Thoracic aorta (tissue), 2 donors: ENCODE measurements at regions not wholly inside any gene's neighbourhood (a gene's known extent, or its start where the extent isn't known, plus 50 kb on each side); places are given as distances from the start of the nearest gene placed in this dataset.

Source experiments
- ATAC-seq: fragments of 150-250 bp; one replicate; pipeline ENCODE4 v1.8.0; 2017; ENCODE audit warnings: low read depth; ENCODE audit not compliant: insufficient number of reproducible peaks, low FRiP score
- DNase-seq: peaks from one replicate; pipeline ENCODE4 v3.0.0-alpha.2; 2020; ENCODE audit warnings: low spot score
- H3K27ac ChIP-seq, 2 donors: fragments of 200-600 bp; sonication (generic); 1 replicate in 1 of 2; 2 replicates in 1 of 2; pipeline ENCODE4 v1.5.1; 2016; ENCODE audit warnings: mild to moderate bottlenecking in 2 of 2, moderate library complexity in 2 of 2
- H3K27me3 ChIP-seq: fragments of 200-600 bp; sonication (generic); replicated peaks from 2 replicates; pipeline ENCODE4 v1.6.0; 2016; ENCODE audit warnings: mild to moderate bottlenecking; ENCODE audit not compliant: insufficient read depth
- H3K36me3 ChIP-seq: fragments of 200-600 bp; sonication (generic); one replicate; pipeline ENCODE4 v1.5.1; 2016
- H3K4me1 ChIP-seq, 2 donors: fragments of 200-600 bp; sonication (generic); 1 replicate in 1 of 2; 2 replicates in 1 of 2; pipeline versions ENCODE4 v1.5.1 to v1.6.0; 2016; ENCODE audit warnings: low read depth in 2 of 2, mild to moderate bottlenecking in 1 of 2; ENCODE audit not compliant: control insufficient read depth in 1 of 2
- H3K4me3 ChIP-seq: fragments of 200-600 bp; sonication (generic); 2 replicates; pipeline ENCODE4 v1.5.1; 2016; ENCODE audit warnings: mild to moderate bottlenecking
- H3K9me3 ChIP-seq: fragments of 200-600 bp; sonication (generic); 2 replicates; pipeline ENCODE4 v1.5.1; 2016
- TF ChIP-seq, protein P1 (sequence below): fragments of 200-600 bp; sonication (generic); IDR thresholded peaks from one replicate; pipeline ENCODE4 v1.5.1; 2019; ENCODE audit warnings: antibody characterized with exemption

DNA sequence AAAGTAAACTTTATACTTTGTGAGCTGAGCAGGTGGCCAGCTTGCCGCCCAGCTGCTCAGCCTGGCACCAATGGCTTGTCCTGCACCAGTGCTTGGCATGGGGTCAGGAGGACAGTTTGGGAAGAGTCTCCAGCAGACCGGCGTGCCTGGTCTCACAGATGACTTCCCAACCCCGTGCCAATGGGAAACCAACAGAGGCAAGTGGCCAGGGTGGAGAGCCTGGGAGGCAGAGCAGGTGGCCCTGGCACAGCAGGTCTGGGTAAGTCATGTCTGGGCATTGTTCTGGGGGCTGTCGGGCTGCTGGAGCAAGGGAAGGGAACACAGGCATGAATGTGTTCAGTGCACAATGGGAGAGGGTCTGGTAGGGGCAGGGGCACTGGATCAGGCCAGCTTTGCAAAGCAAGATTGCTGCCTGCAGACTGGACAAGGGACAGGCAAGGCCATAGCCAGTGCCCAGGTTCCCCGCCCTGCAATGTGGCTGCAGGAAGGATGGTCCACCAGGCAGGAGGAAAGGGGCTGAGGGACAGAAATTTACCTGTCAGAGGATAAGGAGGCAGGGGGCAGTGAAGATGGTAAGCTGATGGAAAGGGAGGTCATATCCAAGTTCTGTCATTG, 76.2 kb upstream of the ALDH1B1 start:
- Histone ChIP-seq H3K4me3 (no peak overlapping the region), H3K9me3 (no peaks in the 10 kb centered on the region), H3K27me3 (no peaks in the 10 kb centered on the region), H3K4me1 (peaks cover 4 to 15% of the 10 kb centered on the region in 2 donors), H3K27ac (no peak overlapping the region), H3K36me3 (no peaks in the 10 kb centered on the region)
- TF ChIP-seq, protein P1, sequence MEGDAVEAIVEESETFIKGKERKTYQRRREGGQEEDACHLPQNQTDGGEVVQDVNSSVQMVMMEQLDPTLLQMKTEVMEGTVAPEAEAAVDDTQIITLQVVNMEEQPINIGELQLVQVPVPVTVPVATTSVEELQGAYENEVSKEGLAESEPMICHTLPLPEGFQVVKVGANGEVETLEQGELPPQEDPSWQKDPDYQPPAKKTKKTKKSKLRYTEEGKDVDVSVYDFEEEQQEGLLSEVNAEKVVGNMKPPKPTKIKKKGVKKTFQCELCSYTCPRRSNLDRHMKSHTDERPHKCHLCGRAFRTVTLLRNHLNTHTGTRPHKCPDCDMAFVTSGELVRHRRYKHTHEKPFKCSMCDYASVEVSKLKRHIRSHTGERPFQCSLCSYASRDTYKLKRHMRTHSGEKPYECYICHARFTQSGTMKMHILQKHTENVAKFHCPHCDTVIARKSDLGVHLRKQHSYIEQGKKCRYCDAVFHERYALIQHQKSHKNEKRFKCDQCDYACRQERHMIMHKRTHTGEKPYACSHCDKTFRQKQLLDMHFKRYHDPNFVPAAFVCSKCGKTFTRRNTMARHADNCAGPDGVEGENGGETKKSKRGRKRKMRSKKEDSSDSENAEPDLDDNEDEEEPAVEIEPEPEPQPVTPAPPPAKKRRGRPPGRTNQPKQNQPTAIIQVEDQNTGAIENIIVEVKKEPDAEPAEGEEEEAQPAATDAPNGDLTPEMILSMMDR, result no peak
- no peak for ATAC-seq
- DNase-seq, result no peak

DNA sequence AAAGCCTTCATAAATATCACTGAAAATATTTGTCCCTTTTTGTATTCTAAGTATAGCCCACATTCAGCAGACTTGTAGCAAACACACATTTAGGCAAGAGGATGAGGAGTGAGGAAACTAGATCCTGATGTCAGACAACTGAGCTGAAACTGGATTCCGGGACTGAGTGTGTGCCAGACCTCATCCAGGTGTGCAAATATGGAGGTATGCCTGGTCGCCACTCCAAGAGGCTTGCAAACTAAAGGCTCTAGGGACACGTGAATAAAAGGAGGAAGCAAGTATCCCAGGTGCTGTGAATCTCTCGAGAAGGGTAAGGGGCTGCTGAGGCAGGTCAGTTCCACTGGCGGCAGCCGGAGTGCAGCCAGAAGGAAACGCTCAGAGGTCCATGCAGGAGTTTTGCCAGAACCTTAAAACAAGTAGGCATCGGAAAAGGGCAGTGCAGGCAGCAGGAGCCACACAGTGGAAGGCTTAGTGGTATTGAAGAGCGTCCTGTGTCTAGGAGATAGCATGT, 77.4 kb upstream of the ALDH1B1 start:
- H3K4me3 ChIP-seq, result no peak overlapping the region
- TF ChIP-seq, protein P1, result no peak
- no peaks in the 10 kb centered on the region for H3K9me3 ChIP-seq
- DNase-seq (no peak), ATAC-seq (no peak)
- H3K4me1 ChIP-seq, result peaks cover 9 to 26% of the 10 kb centered on the region in 2 donors
- no peak overlapping the region for H3K27ac ChIP-seq
- H3K27me3 ChIP-seq, result no peaks in the 10 kb centered on the region
- no peaks in the 10 kb centered on the region for H3K36me3 ChIP-seq

DNA sequence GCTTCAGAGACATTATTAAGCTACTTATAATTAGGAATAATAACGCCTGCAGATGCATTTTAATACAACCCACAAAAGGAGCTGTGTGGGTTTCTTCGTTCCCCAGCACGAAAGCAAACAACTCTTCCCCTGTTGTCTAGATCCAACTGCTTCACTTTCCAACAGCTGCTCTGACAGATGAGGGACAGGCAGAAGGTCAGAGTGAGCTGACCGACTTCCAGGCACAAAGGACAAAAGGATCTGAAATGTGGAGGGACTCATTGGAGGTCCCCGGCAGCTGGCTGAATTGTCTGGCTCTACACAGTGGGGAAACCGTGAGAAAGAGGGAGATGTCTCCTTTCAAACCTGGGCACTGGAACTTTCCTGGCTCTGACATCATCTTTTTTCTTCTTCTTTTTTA, 79.1 kb upstream of the ALDH1B1 start:
- Histone ChIP-seq H3K27ac (no peak overlapping the region), H3K36me3 (no peaks in the 10 kb centered on the region), H3K4me3 (no peak overlapping the region), H3K9me3 (no peaks in the 10 kb centered on the region), H3K27me3 (no peaks in the 10 kb centered on the region), H3K4me1 (peaks cover 8 to 44% of the 10 kb centered on the region in 2 donors)
- ATAC-seq, result no peak
- TF ChIP-seq, protein P1, result no peak
- no peak for DNase-seq

DNA sequence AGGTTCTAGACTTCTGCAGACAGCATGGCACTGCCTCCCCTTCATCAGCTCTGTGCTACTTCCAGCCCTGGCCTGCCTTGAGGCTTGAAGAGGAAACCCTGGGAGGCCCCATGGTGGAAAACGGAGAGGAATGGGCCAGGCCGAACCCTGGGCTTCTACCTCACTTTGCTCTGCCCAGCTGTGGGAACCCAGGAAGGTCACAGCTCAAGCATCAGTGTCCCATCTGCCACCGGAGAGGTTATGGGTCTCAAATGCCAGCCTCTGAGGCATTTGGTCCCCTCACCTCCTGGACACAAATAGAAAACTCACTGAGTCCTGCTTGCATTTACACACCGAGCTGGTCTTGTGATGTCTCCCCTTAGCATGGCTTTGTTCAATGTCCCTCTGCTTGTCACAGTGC, 80.1 kb upstream of the ALDH1B1 start:
- ATAC-seq, result no peak
- Histone ChIP-seq H3K9me3 (no peaks in the 10 kb centered on the region), H3K4me3 (no peak overlapping the region), H3K27me3 (no peaks in the 10 kb centered on the region), H3K36me3 (no peaks in the 10 kb centered on the region), H3K4me1 (peaks cover 8 to 44% of the 10 kb centered on the region in 2 donors), H3K27ac (no peak overlapping the region)
- TF ChIP-seq, protein P1, result no peak
- DNase-seq, result no peak

DNA sequence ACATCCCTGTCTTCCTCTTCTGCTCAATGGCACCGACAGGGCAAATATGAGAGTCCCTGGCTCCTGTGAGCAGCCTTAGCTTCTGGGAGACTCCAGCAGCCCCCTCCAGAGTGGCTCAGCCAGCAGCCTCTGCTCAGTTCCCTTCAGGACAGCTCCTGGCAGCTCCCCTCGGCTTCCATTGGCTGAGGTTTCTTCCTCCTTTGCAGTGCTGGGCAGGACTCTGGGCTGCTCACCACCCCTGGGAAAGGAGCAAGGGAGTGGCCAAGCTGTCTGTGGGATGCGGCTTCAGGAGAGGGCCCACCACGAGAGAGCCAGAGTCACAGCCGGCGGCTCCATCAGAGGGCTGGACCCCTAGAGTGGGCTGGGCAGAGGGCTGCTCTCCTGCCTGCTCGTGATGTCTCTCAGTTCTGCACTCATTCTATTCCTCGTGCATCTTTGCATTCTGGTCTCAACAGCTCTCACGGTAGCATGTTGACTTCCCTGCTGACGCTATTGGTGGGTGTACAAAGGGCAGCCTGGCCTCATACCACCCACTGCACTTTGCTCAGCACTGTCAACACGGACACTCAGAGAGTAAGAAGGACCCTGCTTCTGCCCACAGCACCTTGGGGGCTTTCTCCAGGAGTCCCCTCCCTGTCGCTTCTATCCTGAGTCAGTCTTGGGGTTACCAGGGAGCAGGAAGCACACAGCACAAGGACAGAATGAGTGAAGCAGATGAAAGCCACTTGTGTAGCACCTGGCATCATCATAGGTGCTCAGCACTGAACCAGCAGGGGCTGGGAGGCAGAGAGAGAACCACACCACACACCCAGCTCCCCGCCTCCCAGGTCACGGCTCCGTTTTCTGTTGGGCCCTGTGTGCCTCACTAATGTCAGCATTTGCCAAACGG, 80.9 kb upstream of the ALDH1B1 start:
- peak overlapping the region; percentile 72 for H3K4me3 ChIP-seq
- TF ChIP-seq, protein P1, result no peak
- no peak for ATAC-seq
- H3K36me3 ChIP-seq, result no peaks in the 10 kb centered on the region
- H3K9me3 ChIP-seq, result no peaks in the 10 kb centered on the region
- DNase-seq, result peak; percentile 21
- H3K27me3 ChIP-seq, result no peaks in the 10 kb centered on the region
- H3K4me1 ChIP-seq, result peaks cover 8 to 44% of the 10 kb centered on the region in 2 donors
- H3K27ac ChIP-seq, result peak overlapping the region; percentile 92
